CD4-positive, alpha-beta T cell treated with Interferon gamma for 1 hour (primary cell): ENCODE measurements at regions not wholly inside any gene's neighbourhood (a gene's known extent, or its start where the extent isn't known, plus 50 kb on each side); places are given as distances from the start of the nearest gene placed in this dataset.
"Not testable (repeated sequence)": the region's sequence is repeated elsewhere in the genome, so short reads cannot be mapped to it uniquely, and the experiment has no call there.

Source experiments
- DNase-seq: peaks from one replicate; pipeline ENCODE4 v3.0.0-alpha.2; 2020

DNA sequence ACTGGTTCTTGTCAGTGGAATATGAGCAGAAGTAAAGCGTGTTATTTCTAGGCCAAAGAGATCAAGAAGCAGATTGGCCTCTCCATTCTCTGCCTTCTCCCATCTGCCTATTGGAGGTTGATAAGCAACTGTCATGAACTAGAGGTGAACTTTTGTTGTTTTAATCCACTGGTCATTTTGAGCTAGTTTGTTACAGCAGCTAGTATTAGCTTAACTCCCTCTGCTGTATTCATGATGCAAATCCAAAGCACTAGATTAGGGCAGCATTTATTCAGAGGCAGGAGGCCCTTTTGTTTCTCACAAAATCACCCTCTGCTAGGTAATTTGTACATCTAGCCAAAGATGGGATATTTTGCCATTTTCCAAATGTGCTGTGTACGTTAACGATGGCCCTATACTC is 97.3 kb upstream of the DPT start:
- no peak for DNase-seq

DNA sequence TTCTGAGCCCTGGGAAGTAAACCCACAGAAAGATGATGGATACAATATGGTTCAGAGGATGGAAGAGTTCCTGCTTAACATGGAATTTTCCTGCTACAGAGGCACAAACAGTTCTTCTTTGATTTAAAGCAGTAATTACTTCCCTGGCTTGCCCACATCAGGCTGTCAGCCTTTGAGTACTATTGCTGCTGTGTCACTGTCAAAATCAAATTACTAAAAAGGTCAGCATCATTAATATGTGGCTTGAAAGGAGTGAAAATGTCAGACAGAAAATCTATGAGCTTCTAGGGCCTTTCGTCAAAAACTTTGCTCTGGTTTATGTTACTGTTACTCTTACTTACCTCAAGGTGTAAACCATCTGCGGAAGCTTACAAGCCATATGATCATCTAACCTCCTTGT is 98.6 kb upstream of the DPT start:
- no peak for DNase-seq

DNA sequence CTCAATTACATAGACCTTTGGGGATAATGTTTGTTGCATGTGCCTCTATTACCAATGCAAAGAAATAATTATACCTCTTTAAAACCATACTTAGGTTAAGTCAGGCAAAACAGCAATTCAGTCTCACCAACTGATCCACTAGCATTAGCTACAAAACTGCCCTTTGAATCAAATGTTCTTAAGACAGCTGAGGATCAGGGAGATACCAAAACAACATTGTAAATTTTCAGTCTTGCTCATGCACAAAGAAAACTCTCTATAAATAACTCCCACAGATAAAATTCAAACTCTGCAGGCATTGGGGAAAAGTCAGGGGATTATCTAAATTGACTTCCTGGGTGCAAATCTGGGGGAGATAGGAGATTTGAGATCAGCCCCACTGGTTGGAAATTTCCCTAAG is 100.9 kb upstream of the DPT start:
- no peak for DNase-seq

DNA sequence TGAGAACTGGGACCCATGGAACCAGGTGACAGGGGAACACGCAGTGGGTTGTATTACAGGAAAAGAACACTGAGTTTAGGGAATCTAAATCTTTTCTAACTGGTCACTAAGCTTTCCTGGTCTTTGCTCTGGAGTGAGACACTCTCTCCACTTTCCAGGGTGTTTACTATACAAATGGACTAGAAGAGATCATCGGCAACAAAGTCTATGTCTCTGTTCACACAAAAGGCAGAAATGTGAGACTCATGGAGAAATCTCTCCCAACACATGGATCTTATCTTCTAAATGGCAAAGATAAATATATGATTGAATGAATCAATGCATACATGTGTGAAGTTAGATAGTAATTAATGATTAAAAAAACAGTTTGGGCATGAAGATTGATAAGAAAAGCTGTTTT is 101.6 kb upstream of the DPT start:
- no peak for DNase-seq

DNA sequence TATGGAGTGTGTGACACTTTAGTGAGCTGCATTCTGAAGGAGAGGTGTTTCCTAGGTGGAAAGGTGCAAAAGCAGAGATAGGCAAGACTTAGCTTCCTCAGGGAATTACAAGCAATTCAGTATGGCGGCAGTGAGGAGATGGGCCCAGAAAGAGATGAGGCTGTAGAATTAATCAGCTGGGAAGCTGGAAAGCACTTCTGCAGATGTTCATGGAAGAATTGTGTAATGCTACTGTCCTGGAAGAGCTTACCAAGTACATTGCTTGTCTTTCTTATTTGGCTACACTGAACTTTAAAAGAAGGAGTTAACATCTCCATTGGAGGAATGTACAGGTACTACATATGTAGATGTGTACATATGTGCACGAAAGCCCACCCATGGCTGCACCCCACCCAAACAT is 103.7 kb upstream of the DPT start:
- DNase-seq, result no peak

DNA sequence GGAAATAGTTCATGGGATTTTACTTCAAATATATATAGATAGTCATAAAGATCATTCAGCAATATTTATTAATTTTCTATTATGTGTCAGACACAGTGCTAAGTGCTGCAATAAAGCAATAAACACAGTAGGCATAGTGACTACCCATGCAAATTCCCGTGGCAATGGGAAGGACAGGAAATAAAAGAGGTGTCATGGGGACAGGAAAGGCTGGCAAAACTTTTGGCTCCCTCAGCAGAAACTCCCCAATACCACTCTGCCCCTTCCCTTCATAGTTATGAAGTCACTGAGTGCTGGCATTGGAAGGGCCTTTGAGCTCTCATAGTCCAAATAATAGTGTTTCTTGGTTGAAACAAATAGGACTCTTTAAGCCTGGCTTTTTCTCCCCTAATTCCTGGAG is 104.4 kb upstream of the DPT start:
- no peak for DNase-seq

DNA sequence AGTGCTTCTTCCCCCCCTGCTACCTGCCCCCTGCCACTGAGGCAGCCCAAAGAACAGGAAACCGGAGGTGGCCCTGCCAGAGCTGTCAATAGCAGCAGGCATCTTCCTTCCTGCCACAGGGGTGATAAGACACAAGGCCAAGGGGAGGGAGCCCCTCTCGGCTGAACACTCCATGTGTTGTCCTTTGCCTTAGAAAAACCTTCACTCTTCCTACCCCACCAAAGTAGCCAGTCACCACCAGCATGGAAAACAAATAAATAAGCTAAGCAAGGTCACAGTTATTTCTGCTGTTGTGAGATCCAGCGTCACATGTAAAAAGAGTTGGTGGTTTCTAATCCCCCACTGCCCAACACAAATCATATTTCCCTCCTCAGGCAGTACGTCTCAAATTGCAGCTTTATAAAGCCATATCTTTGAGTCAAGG is 104.8 kb upstream of the DPT start:
- no peak for DNase-seq

DNA sequence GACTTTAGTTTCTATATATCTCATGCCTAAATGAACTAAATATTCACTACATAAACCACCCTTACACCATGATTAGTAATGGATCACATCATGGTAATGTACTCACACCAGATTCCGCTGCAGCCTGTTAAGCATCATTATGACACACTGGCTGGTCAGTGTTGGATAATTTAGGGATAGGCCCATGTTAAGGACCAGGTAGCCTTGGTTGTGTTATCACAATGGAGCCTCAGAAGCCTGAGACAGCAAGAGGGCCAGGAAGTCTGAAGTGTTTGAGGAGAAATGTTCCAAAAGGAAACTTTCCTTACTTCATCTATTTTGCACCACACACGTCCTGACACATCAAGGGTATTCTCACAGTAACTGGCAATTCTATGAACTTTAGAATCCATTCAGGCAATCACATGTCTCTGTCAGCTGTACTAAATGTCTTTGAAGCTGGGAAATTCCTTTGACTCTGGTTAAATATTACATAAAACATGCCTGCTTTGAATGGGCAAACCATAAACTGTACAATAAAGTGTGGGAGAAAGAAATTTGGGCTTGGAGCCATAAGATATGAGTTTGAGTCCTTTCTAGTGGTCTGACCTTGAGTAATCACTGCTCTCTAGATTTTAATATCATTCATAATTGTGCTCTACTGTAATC is 105.3 kb upstream of the DPT start:
- no peak for DNase-seq

DNA sequence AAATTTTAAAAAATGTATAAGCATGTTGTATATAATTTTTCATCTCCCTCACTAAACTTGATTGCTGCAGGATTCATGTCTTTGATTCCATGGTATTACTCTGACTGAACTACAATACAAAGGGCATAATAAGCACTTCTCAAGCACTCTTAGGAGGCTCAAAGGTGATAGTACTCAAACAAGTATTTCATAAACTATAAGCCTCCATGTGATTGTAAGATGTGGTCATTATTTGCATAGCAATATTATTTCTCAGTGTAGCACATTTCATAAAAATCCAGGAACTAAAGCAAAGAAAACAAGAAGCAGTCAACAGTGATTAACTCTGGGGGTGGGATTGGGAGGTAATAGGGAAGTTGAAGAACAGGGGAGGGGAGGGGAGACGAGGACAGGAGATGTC is 106.2 kb upstream of the DPT start:
- no peak for DNase-seq

DNA sequence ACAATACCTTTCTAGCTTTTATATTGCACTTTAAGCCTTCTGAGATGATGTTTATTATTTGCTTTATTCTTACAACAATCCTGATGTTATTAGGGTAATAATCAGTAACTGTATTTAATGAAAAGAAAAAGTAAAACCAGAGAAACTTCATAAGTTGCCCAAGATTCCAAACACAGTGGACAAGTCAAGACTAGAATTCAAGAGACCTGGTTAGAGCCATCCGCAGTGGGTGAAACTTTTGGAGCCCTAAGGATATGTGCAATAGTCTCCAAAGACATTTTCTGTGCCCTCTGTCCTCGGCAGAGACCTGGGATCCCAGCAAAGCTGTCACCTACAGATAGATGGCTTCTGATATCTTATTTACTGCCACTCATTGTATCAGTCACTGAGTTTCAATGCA is 106.8 kb upstream of the DPT start:
- DNase-seq, result no peak

DNA sequence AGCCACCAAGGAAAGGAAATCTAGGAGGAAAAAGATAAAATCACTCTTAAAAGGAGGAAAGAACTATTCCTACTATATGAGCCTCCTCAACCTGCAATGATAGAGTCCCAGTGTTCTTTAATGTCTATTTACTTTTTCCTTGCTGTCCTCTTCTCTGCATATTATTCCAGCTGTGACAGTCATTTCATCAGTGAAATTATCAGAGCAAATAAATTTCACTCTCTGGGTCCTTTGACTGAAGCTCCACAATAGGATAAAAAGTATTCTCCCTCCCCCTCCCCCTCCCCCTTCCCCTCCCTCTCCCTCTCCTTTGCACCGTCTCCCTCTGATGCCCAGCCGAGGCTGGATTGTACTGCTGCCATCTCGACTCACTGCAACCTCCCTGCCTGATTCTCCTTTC is 107.5 kb upstream of the DPT start:
- DNase-seq, result no peak

DNA sequence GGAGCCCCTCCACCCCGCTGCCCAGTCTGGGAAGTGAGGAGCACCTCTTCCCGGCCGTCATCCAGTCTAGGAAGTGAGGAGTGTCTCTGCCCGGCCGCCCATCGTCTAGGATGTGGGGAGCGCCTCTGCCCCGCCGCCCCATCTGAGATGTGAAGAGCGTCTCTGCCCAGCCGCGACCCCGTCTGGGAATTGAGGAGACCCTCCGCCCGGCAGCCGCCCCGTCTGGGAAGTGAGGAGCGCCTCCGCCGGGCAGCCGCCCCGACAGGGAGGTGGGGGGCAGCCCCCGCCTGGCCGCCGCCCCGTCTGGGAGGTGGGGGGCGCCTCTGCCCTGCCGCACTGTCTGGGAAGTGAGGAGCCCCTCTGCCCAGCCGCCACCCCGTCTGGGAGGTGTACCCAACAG is 108.2 kb upstream of the DPT start:
- DNase-seq, result not testable (repeated sequence)

DNA sequence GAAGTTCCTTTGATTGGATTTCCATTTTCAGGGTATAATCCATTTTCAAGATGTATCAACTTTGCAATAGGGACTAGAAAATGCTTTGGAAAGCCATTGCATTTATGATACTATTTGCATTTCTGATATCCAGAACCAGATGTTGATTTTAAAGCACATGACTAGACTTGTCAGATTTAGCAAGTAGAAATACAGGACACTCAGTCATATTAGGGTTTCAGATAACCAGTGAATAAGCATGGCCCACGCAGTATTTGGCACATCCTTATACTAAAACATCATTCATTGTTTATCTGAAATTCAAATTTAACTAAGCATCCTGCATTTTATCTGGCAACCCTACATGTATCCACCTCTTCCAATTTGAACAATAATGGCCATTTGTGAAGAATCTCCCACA is 113.3 kb upstream of the DPT start:
- no peak for DNase-seq

DNA sequence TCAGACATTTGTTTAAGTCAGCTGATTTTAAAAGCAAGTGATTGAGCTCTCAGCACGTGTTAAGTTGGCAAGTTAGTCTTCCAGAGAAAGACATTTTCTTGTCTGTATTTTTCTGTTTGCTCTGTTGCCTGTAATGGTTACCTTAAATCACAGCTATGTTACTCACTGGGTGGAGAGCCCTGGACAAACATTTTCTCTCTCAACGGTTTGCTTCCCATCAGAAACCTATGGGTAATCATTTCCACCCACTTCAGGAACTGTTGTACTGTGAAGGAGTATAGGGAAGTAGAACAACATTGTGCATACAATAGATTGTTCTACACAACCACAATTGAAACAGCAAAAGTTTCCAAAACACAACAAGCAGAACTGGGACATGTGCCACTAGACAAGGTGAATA is 113.9 kb upstream of the DPT start:
- DNase-seq, result no peak

DNA sequence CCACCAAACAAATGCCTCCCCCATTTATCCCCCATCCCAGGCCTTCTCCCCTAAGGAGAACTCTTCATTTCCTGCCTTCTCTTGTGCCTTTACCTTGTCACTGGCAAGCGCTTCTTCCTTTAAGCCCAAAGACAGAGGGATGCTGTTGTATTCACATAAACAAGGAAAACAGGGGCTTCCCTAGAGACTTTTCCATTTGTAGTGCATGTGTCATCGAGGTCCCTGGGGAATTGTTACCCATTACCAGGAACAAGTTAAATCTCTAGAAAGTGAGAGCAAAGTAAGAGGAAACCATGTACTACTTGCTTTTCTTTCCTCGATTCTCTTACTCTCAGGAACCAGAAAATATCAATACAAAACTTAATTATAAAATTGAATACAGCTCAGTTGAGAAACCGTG is 114.4 kb upstream of the DPT start:
- no peak for DNase-seq

DNA sequence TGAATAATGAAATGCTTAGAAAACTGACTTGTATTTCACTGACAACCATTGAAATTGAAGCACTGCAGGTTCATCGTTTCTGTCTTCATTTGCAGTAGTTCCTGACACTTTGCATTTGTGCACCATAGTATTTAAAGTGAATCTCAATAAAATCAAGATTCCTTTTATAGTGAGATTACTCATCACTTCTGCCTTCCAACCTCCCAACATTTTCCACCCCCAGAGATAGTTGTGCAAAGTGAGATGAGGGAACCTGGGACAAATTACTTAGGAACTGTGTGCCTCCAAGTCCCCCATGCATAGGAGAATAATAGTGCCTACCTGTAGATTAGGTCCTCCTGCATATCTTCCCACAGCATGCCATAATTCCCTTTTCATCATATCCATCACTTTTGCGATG is 114.9 kb upstream of the DPT start:
- DNase-seq, result no peak

DNA sequence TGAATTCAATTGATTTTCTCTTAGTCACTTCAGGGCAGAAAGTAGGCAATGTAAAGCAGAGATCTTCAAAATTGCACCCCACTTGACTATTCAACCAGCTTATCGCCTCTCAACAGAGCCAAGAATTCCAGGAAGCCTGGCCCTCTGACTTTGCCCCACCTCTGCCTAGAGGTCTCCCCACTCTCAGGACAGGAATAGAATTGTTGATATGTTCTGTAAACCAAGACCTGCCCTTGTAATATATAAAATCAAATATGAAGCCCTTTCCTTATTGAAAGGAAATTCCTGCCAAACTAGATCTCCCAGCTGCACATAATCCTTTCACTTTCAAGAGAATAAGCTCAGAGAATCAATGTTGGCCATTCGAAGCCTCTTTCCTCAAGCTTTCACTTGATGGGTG is 116.1 kb upstream of the DPT start:
- no peak for DNase-seq

DNA sequence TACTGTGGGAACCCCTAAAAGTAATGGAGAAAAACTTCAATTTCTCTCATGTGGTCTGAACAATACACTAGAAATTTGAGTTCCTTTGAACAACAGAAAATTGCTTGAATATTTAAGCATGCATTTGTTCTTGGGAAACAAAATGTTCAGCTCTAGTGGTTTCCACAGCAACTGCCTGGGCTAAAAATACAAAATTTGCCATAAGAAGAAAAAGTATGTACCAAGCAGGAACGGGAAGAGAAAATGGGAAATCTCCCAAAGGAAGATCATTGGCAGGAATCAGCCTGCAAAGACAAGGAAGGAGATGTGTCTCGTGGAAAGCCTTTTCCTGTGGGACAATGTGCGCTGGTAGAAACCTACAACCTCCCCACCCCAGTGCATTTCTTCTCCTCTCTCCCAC is 119.0 kb upstream of the DPT start:
- no peak for DNase-seq

DNA sequence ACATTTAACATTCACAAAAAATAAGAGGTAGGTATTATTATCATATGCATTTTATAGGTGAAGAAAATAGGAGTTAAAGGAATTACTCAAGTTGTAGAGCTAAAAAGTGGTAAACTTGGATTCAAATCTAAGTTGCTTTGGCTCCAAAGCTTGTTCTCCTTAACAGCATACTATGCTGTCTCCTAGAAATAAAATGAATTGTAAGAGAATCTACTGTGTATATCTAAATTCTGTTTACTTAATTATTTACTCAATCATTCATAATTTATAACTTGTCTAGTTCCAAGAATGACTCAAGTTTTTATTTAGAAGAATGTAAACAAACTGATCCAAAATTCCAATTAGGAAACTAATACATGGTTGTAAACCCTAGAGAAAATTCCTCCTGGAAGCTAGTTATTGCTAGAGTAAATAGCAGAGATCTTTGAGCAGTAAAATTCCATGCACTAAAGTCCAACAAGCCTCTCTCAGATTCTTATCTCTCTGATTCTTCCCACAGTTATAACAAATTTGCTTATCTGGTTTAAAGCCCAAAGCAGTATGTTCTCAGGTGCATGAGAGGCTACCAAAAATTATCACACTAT is 132.5 kb upstream of the DPT start:
- DNase-seq, result no peak

DNA sequence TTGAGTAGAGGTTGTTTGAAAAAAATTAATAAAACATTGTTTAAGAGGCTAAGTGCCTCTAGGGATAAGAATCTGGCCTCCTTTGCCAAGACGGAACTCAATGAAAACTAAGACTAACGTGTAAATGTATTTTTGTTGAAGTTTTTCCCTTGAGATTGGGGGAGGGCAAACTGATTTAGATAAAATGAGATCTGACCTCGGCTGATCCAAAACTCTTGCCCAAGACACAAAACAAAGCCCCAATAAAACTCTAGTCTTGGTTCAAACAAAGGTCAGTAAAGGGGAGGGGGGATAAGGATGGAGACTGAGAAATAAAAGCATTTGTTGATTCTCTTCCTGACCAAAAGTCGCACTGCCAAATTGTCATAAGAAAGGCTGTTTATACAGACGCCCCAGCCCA is 134.8 kb upstream of the DPT start:
- DNase-seq, result no peak

DNA sequence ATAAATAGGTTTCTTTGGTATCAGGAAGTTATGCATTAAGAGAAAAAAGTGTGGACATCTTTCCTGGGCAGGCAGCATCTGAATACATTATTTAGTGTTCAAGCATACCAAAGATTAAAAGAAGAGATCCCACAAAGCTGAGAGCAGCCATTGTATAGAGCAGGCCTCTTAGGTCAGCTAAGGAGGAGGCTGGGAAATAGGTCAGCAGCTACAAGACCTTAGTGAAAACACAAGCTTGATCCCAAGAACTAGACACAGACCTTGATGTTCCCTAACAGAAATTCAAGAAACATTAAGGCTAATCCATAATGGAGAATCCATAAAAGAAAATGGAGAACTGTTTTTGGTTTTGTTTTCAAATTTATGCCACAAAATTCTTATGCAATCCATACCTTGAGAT is 135.3 kb upstream of the DPT start:
- no peak for DNase-seq

DNA sequence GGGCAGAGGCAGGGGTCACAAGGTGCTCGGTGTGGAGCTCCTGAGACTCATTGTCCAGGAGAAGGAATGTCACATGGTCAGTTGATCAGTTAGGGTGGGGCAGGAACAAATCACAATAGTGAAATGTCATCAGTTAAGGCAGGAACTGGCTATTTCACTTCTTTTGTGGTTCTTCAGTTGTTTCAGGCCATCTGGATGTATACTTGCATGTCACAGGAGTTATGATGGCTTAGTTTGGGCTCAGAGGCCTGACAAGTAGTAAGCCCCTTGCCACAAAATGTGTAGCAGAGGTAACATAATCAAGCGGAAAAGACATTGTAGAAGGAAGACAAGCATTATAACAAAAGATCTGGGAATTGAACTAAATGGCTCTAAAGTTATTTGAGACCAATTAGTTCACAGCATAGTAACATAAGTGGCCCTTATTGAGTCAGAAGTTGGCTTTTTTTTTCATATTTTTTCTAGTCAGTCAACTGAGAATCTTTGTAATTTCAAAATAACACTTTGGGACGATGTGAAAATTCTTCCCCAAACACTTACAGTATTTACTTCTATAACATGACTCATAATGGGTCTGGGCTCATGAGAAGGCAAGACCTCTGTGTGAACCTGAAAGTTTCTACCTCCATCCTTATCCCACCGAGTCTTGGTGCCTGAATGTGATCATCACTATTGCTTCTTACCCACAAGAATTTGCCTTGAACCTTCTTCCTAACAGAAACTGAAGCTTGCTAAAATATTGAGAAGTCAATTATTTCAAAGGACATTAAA is 137.0 kb upstream of the DPT start:
- DNase-seq, result no peak

DNA sequence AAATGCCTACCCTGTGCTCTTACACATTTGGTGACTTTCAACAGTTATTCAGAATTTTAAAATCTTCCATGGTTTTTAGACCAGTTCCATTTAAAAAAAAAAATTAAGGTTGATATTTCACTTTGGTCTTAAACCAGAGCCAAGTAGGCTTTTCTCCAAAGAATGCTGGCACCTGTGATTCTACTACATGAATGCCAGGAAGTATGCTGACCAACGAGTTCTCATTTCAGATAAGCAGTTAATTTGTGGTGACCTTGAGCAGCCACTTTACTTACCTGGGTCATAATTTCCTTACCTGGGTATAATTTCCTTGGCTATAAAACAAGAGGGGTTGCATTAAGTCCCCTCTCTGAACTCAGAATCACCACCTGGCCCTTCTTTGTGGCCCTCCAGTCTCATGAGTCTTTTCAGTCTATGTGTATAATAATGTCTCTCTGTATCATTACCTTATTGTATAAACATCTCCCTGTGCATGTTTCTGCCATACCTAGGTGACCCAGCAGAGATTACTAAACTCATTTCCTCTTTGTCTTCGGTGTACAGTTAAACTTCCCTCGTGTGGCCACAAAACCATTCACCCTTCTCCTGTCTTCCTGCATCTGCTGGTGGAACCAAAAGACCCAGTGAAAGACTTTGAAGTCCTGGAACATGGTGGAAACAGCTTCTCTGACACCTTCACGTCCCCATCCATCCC is 139.1 kb upstream of the DPT start:
- no peak for DNase-seq

DNA sequence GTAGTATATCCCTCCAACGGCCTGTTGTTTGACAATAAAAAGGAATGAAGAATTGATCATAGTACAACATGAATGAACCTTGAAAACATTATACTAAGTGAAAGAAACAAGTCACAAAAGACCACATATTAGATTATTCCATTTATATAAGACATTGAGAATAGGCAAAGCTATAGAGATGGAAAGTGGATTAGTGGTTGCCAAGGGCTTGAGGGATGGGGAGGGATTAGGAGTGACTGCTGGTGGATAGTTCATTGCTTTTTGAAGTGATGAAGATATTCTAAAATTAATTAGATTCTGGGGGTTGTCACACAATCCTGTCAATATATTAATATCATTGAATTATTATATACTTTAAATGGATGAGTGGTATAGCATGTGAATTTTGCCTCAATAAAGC is 142.5 kb upstream of the DPT start:
- DNase-seq, result no peak
